ENCODE measurements at regions not wholly inside any gene's neighbourhood (a gene's known extent, or its start where the extent isn't known, plus 50 kb on each side); places are given as distances from the start of the nearest gene placed in this dataset.
"Not testable (repeated sequence)": the region's sequence is repeated elsewhere in the genome, so short reads cannot be mapped to it uniquely, and the experiment has no call there.

DNA sequence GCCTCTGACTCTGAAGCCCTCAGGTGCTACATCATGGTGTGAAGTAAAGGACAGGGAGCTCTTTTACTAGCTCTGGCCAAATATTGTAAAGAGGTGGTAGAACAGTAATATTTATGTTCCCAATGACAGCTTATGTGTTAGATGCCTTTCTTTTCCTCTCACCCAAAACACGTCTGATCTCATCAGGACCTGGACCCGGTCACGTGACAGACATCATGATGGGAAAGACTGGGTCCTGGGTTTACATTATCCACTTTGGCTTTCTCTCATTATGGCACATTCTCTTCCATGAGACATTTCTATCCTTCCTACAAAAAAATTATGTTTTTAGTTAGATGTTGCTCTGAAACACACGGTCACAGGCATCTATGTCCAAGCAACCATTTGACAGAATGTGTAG is 548.7 kb upstream of the CDH7 start:
- Histone ChIP-seq H3K36me3 (no peaks in the 10 kb centered on the region), H3K9me3 (no peaks in the 10 kb centered on the region), H3K27me3 (replicated peaks; ENCODE audit: insufficient read depth) (no peaks in the 10 kb centered on the region), H3K27ac (no peak overlapping the region), H3K4me3 (no peak overlapping the region), H3K4me1 (replicated peaks) (no peaks in the 10 kb centered on the region)
- intact Hi-C loops (cut with DNase I), result no loop called here
- DNase-seq (ENCODE audit: low spot score), result no peak
- TF ChIP-seq POLR2A (IDR thresholded peaks at IDR 0.05) (no peak), CTCF (IDR thresholded peaks at IDR 0.05) (no peak), POLR2AphosphoS5 (IDR thresholded peaks at IDR 0.05) (no peak)
- 89% methylated on average over 4 of the region's 4 CpGs for WGBS

DNA sequence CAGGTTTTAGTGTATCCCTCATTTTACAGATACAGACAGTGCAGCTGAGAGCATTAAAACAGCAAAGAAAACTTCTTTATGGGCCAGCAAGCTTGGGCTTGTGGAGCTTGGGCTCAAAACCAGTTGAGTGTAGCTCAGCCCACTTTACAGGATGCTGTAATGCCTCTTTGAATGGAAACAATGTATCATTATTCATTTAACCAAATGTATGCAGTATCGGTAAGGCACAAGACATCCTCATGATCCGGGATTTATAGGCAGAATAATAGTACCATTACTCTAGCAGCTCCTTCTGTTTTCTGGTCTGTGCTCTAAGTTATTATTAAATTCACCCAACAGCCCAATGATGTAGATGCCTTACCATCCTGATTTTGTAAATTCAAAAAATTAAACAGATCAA is 575.1 kb upstream of the CDH7 start:
- WGBS, result 63% methylated on average over 2 of the region's 2 CpGs
- DNase-seq (ENCODE audit: low spot score), result no peak
- Histone ChIP-seq H3K27me3 (replicated peaks; ENCODE audit: insufficient read depth) (no peaks in the 10 kb centered on the region), H3K36me3 (no peaks in the 10 kb centered on the region), H3K27ac (no peak overlapping the region), H3K9me3 (no peaks in the 10 kb centered on the region), H3K4me3 (no peak overlapping the region), H3K4me1 (replicated peaks) (no peaks in the 10 kb centered on the region)
- intact Hi-C loops (cut with DNase I), result no loop called here
- TF ChIP-seq POLR2A (IDR thresholded peaks at IDR 0.05), result no peak

GRCh38 chr18:65162086-65162485 is 588.7 kb upstream of the CDH7 start:
- H3K27me3 ChIP-seq (replicated peaks; ENCODE audit: insufficient read depth); H3K27ac ChIP-seq; H3K36me3 ChIP-seq; DNase-seq (ENCODE audit: low spot score); intact Hi-C loops (cut with DNase I); H3K4me1 ChIP-seq (replicated peaks); H3K4me3 ChIP-seq; H3K9me3 ChIP-seq: not testable (repeated sequence)
- 96% methylated on average over 13 of the region's 13 CpGs for WGBS

DNA sequence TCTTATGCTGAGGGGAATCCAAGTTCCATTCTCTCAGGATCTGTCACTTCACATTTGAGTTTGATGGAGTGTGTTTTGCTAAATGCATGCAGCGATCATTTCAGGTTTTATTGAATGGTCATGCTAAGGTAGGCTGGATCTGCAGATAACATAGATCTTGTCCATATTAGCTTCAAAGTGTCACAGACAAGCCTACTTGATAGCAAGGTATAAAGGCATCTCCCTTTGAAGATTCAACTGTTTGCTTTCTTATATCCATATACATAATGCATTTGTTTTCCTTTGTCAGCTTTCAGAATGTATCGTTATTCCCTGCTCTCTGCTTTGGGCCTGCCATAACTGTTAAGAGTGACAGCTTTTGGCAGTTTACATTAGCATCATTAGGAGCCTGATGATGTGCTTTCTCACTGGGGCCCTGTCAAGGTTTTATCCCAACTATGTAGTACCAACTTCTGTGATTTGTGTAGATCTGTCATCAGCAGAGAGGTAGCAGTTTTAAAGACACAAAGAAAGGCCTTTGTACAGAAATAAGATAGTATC is 604.3 kb upstream of the CDH7 start:
- intact Hi-C loops (cut with DNase I), result no loop called here
- no peaks in the 10 kb centered on the region for H3K36me3 ChIP-seq
- H3K9me3 ChIP-seq, result no peaks in the 10 kb centered on the region
- no peaks in the 10 kb centered on the region for H3K27me3 ChIP-seq (replicated peaks; ENCODE audit: insufficient read depth)
- no peak overlapping the region for H3K4me3 ChIP-seq
- TF ChIP-seq CTCF (IDR thresholded peaks at IDR 0.05), result no peak
- TF ChIP-seq POLR2A (IDR thresholded peaks at IDR 0.05), result no peak
- no peak for TF ChIP-seq POLR2AphosphoS5 (IDR thresholded peaks at IDR 0.05)
- no peaks in the 10 kb centered on the region for H3K4me1 ChIP-seq (replicated peaks)
- no peak for DNase-seq (ENCODE audit: low spot score)
- WGBS, result 66% methylated on average over 2 of the region's 2 CpGs
- H3K27ac ChIP-seq, result no peak overlapping the region

DNA sequence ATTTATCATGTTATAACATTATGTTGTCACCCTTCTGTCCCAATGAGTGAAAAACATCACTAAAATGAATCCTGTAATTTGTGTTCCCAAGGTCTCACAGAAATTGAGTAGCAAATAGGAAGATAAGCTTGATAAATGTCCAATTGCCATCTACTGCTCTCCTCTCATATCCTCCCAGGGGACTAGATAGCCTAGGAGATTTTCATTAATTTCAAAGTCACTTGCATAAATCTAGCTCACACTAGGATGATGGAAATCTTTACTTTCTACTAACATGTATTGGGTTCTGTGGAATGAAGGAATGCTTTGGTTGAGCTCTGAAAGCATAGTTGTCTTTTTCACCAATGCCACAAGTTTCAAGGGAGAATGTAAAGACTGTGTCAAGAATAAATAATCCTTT is 605.5 kb upstream of the CDH7 start:
- no peak overlapping the region for H3K4me3 ChIP-seq
- no peak for TF ChIP-seq POLR2AphosphoS5 (IDR thresholded peaks at IDR 0.05)
- no peak for TF ChIP-seq CTCF (IDR thresholded peaks at IDR 0.05)
- no peak for TF ChIP-seq POLR2A (IDR thresholded peaks at IDR 0.05)
- no peaks in the 10 kb centered on the region for H3K4me1 ChIP-seq (replicated peaks)
- no peak for DNase-seq (ENCODE audit: low spot score)
- no peaks in the 10 kb centered on the region for H3K36me3 ChIP-seq
- intact Hi-C loops (cut with DNase I), result no loop called here
- no peaks in the 10 kb centered on the region for H3K9me3 ChIP-seq
- no peak overlapping the region for H3K27ac ChIP-seq
- no peaks in the 10 kb centered on the region for H3K27me3 ChIP-seq (replicated peaks; ENCODE audit: insufficient read depth)

DNA sequence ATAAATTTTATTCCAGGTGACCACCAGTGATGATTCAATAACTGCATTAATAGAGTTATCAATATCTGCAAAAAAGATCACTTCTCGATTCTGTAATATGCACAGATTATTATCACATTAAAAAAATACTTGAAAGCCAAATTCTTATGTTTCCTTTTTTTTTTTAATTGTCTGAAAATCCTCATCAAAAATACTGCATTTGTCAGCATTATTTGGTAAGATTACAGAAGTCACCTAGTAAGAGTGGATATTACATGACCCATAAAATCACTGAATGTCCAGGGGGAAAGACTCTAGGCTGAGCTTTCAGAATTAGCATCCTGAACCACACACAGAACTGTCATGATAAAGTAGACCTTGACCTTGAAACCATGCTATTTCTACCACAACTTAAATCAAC is 617.2 kb upstream of the CDH7 start:
- TF ChIP-seq POLR2AphosphoS5 (IDR thresholded peaks at IDR 0.05) (no peak), CTCF (IDR thresholded peaks at IDR 0.05) (no peak), POLR2A (IDR thresholded peaks at IDR 0.05) (no peak)
- H3K27ac ChIP-seq, result no peak overlapping the region
- no peaks in the 10 kb centered on the region for H3K36me3 ChIP-seq
- DNase-seq (ENCODE audit: low spot score), result no peak
- WGBS, result 91% methylated on average over 1 of the region's 1 CpG
- H3K9me3 ChIP-seq, result no peaks in the 10 kb centered on the region
- H3K4me1 ChIP-seq (replicated peaks), result no peaks in the 10 kb centered on the region
- intact Hi-C loops (cut with DNase I), result no loop called here
- H3K27me3 ChIP-seq (replicated peaks; ENCODE audit: insufficient read depth), result no peaks in the 10 kb centered on the region
- no peak overlapping the region for H3K4me3 ChIP-seq
